DND-41 (cell line): ENCODE measurements at regions not wholly inside any gene's neighbourhood (a gene's known extent, or its start where the extent isn't known, plus 50 kb on each side); places are given as distances from the start of the nearest gene placed in this dataset.

Source experiments
- ATAC-seq: fragments of 200-7000 bp; cut with Tn5 transposase; 3 replicates; pipeline ENCODE4 v1.9.1; 2021; ENCODE audit warnings: low read depth; ENCODE audit not compliant: insufficient read depth
- DNase-seq: peaks from one replicate; pipeline ENCODE4 v3.0.0-alpha.2; 2020
- H2AFZ ChIP-seq: 2 replicates; pipeline ENCODE4 v1.6.0; 2012; ENCODE audit warnings: low read depth, low read length
- H3K27ac ChIP-seq: 2 replicates; pipeline ENCODE4 v1.5.1; 2012; ENCODE audit warnings: low read length, inconsistent platforms
- H3K27me3 ChIP-seq: fragments of 200-600 bp; sonication (generic); 2 replicates; pipeline ENCODE4 v1.6.0; 2012; ENCODE audit warnings: low read length, mild to moderate bottlenecking, inconsistent platforms; ENCODE audit not compliant: insufficient read depth, poor library complexity
- H3K36me3 ChIP-seq: 2 replicates; pipeline ENCODE4 v1.5.1; 2012; ENCODE audit warnings: low read length, inconsistent platforms; ENCODE audit not compliant: insufficient read depth
- H3K4me1 ChIP-seq: 2 replicates; pipeline ENCODE4 v1.5.1; 2012; ENCODE audit warnings: mild to moderate bottlenecking, low read length; ENCODE audit not compliant: insufficient read depth
- H3K4me2 ChIP-seq: 2 replicates; pipeline ENCODE4 v1.6.0; 2012; ENCODE audit warnings: mild to moderate bottlenecking, moderate library complexity, low read length, inconsistent platforms; ENCODE audit not compliant: insufficient read depth
- H3K4me3 ChIP-seq, 2 experiments: fragments of 200-600 bp in 1 of 2; shearing (Covaris generic) in 1 of 2; 2 replicates each; pipeline ENCODE4 v1.5.1; 2012 to 2016; ENCODE audit warnings: inconsistent platforms in 2 of 2, low read length in 2 of 2, mild to moderate bottlenecking in 2 of 2, low read depth in 1 of 2, moderate library complexity in 1 of 2
- H3K79me2 ChIP-seq: 2 replicates; pipeline ENCODE4 v1.6.0; 2012; ENCODE audit warnings: low read length, inconsistent platforms; ENCODE audit not compliant: insufficient read depth
- H3K9ac ChIP-seq: 2 replicates; pipeline ENCODE4 v1.6.0; 2012; ENCODE audit warnings: low read depth, mild to moderate bottlenecking, inconsistent platforms, low read length, moderate library complexity
- H3K9me3 ChIP-seq: 2 replicates; pipeline ENCODE4 v1.5.1; 2012; ENCODE audit warnings: low read length, moderate library complexity, mild to moderate bottlenecking, inconsistent platforms; ENCODE audit not compliant: insufficient read depth, severe bottlenecking
- H4K20me1 ChIP-seq: 2 replicates; pipeline ENCODE4 v1.6.0; 2012; ENCODE audit warnings: low read length; ENCODE audit not compliant: insufficient read depth
- EZH2 ChIP-seq: IDR thresholded peaks from 3 replicates; pipeline ENCODE4 v1.6.1; 2012; ENCODE audit warnings: borderline replicate concordance, low read depth, mild to moderate bottlenecking, moderate library complexity, low read length, inconsistent platforms; ENCODE audit not compliant: severe bottlenecking
- TF ChIP-seq, protein P1 (sequence below): IDR thresholded peaks from 2 replicates; pipeline ENCODE4 v1.5.1; 2012; ENCODE audit warnings: borderline replicate concordance, low read length, moderate library complexity, mild to moderate bottlenecking; ENCODE audit not compliant: poor library complexity, severe bottlenecking; ENCODE audit errors: extremely low read depth

DNA sequence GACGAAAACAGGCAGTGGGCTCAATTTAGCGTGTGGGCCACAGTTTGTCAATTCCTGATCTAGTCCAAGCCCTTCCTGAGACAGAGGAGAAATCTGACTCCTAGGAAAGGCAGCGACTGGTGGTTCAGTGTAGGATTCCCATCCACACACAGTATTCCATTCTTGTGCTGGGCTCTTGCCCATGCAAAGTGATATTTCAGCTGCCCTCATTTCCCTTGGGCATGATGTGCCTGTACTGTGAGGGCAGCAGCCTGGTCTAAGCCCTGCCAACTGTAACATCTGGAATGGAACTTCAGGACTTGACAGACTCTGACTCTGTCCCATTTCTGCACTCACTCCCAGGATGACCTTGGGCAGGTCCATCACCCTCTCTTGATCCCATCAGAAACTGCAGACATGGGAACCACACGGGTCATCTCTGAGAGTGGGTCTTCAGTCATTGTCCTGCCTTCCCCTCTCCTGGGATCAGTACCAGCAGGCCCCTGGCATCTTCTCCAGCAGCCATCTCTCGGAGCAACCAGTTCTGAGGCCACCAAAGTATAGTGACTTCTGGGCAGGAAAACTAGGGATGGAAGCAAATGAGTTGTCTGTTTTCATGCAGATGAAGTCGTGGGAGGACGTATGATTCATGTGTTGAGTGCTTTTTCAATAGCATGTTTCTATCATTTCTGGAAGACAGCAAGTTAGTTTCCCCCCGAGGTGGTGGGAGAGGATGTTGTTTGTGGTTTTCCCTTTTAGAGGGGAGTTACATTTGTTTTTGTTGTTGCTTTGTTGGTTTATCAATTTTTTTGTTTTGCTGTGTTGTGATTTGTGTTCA, 54.2 kb upstream of the BCL2L14 start:
- Histone ChIP-seq H3K36me3 (no peaks in the 10 kb centered on the region), H2AFZ (no peak overlapping the region), H3K4me3 (no peak overlapping the region), H3K9ac (no peak overlapping the region), H3K4me1 (peaks cover 31% of the 10 kb centered on the region), H4K20me1 (no peaks in the 10 kb centered on the region), H3K9me3 (no peaks in the 10 kb centered on the region), H3K4me2 (peak overlapping the region; percentile 30; the same call in 1 of the 2 replicates), H3K79me2 (no peaks in the 10 kb centered on the region), H3K27me3 (no peaks in the 10 kb centered on the region), H3K27ac (peak overlapping the region; percentile 47)
- ATAC-seq (peak; percentile 65), DNase-seq (no peak)
- TF ChIP-seq EZH2 = no peak
- TF ChIP-seq, protein P1, sequence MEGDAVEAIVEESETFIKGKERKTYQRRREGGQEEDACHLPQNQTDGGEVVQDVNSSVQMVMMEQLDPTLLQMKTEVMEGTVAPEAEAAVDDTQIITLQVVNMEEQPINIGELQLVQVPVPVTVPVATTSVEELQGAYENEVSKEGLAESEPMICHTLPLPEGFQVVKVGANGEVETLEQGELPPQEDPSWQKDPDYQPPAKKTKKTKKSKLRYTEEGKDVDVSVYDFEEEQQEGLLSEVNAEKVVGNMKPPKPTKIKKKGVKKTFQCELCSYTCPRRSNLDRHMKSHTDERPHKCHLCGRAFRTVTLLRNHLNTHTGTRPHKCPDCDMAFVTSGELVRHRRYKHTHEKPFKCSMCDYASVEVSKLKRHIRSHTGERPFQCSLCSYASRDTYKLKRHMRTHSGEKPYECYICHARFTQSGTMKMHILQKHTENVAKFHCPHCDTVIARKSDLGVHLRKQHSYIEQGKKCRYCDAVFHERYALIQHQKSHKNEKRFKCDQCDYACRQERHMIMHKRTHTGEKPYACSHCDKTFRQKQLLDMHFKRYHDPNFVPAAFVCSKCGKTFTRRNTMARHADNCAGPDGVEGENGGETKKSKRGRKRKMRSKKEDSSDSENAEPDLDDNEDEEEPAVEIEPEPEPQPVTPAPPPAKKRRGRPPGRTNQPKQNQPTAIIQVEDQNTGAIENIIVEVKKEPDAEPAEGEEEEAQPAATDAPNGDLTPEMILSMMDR = no peak

DNA sequence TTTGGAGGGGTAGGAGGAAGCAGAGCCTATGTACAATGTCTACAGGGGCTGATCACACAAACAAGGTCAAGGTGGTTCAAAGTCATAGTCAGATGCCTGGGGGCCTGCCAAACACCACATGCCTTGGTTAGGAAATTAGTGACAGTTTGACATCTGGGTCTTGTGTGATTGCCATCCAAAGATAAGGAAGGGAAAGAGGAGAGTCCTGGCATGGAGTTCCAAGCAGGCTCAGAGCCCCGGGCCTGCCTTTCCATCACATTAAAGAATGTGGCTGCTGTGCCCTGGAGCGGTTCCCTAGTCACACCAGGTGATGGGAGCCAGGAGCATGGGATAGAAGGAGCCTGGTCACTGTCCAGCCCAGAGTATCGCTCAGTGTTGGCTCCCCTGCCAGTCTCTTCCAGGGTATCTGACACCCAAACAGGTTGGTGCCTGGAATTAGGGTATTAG, 53.6 kb upstream of the BCL2L14 start:
- TF ChIP-seq, protein P1 = no peak
- no peak for TF ChIP-seq EZH2
- no peak overlapping the region for H2AFZ ChIP-seq
- no peak overlapping the region for H3K9ac ChIP-seq
- H3K4me2 ChIP-seq = peak overlapping the region; percentile 30; the same call in 1 of the 2 replicates
- H3K27me3 ChIP-seq = no peaks in the 10 kb centered on the region
- peak overlapping the region; percentile 47; the same call in 1 of the 2 replicates for H3K27ac ChIP-seq
- no peaks in the 10 kb centered on the region for H3K36me3 ChIP-seq
- peaks cover 30% of the 10 kb centered on the region for H3K4me1 ChIP-seq
- H3K9me3 ChIP-seq = no peaks in the 10 kb centered on the region
- DNase-seq = peak; percentile 51
- no peak overlapping the region for H3K4me3 ChIP-seq
- no peaks in the 10 kb centered on the region for H4K20me1 ChIP-seq
- ATAC-seq = peak; percentile 79
- no peaks in the 10 kb centered on the region for H3K79me2 ChIP-seq

DNA sequence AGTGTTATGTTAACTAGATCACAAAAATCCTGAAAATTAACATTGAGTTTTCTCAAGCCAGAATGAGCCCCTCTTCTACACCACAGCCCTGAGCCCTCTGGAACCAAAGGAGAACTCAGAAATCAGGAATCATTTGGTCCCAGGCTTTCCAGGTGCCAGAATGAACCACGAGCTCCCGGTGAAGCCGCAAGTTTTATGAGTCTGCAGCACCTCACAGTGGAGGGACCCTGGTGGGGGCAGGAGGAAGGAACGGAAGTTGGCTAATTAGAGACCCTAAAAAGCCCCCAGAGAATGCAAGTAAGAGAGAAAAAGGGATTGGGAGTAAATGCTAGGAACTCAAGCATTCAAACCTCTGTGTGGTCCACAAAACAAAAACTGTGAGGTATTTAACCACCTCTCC, 52.9 kb upstream of the BCL2L14 start:
- no peak overlapping the region for H2AFZ ChIP-seq
- no peak overlapping the region for H3K9ac ChIP-seq
- H3K4me3 ChIP-seq = no peak overlapping the region
- no peaks in the 10 kb centered on the region for H4K20me1 ChIP-seq
- H3K27me3 ChIP-seq = no peaks in the 10 kb centered on the region
- H3K4me2 ChIP-seq = no peak overlapping the region
- no peak overlapping the region for H3K27ac ChIP-seq
- no peaks in the 10 kb centered on the region for H3K9me3 ChIP-seq
- TF ChIP-seq, protein P1 = peak; percentile 63
- no peak for TF ChIP-seq EZH2
- no peaks in the 10 kb centered on the region for H3K36me3 ChIP-seq
- no peak for DNase-seq
- no peak for ATAC-seq
- peaks cover 30% of the 10 kb centered on the region for H3K4me1 ChIP-seq
- no peaks in the 10 kb centered on the region for H3K79me2 ChIP-seq
